Upper lobe of left lung (tissue), 4 donors: ENCODE measurements at regions not wholly inside any gene's neighbourhood (a gene's known extent, or its start where the extent isn't known, plus 50 kb on each side); places are given as distances from the start of the nearest gene placed in this dataset.

Source experiments
- EP300 ChIP-seq, 4 donors: sonication (generic); formaldehyde crosslinking; IDR thresholded peaks; one replicate each; pipeline ENCODE4 v1.5.1; 2017; ENCODE audit warnings: antibody characterized with exemption in 4 of 4, control low read depth in 2 of 4
- POLR2A ChIP-seq, 4 donors: fragments of 450-650 bp; IDR thresholded peaks; one replicate each; pipeline ENCODE4 v1.5.1; 2016 to 2017; ENCODE audit warnings: antibody characterized with exemption in 4 of 4, mild to moderate bottlenecking in 2 of 4
- TF ChIP-seq, protein P1 (sequence below), 6 experiments: fragments of 450-650 bp in 4 of 6; fragments of 200-600 bp in 2 of 6; sonication (generic) in 2 of 6; IDR thresholded peaks; one replicate each; pipeline ENCODE4 v1.5.1; 2016 to 2019; ENCODE audit warnings: antibody characterized with exemption in 6 of 6

DNA sequence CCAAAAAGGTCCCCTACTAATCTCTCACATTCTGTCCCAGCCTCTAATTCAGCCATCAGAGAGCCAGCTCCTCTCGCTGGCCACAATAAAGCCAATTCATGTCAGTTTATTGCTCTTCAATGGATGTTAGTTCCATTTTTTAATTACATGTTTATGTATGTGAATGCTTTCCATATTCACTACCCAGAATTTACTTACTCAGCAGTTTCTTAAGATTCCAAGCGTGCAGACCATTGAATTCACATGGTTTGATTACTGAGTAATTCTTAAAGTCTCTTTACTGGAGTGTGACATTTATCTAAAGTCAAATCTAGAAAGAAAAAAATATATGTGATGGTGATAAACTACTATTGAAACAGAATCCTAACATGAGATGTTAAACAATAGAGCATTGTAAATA lies 102.2 kb downstream of the LLPH start:
- TF ChIP-seq POLR2A (IDR thresholded peaks at IDR 0.05), result no peak
- TF ChIP-seq, protein P1, sequence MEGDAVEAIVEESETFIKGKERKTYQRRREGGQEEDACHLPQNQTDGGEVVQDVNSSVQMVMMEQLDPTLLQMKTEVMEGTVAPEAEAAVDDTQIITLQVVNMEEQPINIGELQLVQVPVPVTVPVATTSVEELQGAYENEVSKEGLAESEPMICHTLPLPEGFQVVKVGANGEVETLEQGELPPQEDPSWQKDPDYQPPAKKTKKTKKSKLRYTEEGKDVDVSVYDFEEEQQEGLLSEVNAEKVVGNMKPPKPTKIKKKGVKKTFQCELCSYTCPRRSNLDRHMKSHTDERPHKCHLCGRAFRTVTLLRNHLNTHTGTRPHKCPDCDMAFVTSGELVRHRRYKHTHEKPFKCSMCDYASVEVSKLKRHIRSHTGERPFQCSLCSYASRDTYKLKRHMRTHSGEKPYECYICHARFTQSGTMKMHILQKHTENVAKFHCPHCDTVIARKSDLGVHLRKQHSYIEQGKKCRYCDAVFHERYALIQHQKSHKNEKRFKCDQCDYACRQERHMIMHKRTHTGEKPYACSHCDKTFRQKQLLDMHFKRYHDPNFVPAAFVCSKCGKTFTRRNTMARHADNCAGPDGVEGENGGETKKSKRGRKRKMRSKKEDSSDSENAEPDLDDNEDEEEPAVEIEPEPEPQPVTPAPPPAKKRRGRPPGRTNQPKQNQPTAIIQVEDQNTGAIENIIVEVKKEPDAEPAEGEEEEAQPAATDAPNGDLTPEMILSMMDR (IDR thresholded peaks at IDR 0.05), result no peak
- no peak for TF ChIP-seq EP300 (IDR thresholded peaks at IDR 0.05)
